K562 (cell line): ENCODE measurements at regions not wholly inside any gene's neighbourhood (a gene's known extent, or its start where the extent isn't known, plus 50 kb on each side); places are given as distances from the start of the nearest gene placed in this dataset.

ENCODE experiments used
- ATAC-seq: fragments of 200-7000 bp; cut with Tn5 transposase; 3 replicates; pipeline ENCODE4 v1.9.1; 2020; ENCODE audit warnings: moderate library complexity
- BruUV-seq: library from RNA; stranded (reverse); fragments of 400-500 nt; replicated peaks from 2 replicates; lab custom pipeline; 2021; lab: Mats Ljungman, UMichigan
- CTCF ChIA-PET: fragments of 300-600 bp; formaldehyde crosslinking; extraction: SDS; loops from one replicate; lab custom pipeline; 2021; ENCODE audit warnings: low intra/inter-chr PET ratio; lab: Yijun Ruan, JAX
- POLR2A ChIA-PET: fragments of 300-600, 350-650 bp; sonication (Branson Sonifier 250); formaldehyde crosslinking; extraction: SDS; loops from one replicate; lab custom pipeline; 2021; ENCODE audit warnings: antibody characterized with exemption, inconsistent platforms; lab: Yijun Ruan, JAX
- DNase-seq, 4 experiments: peaks; one replicate each; pipeline versions ENCODE4 v3.0.0 to v3.0.0-alpha.2; 2011 to 2018; ENCODE audit warnings: low spot score in 3 of 4, mixed read lengths in 3 of 4; ENCODE audit errors: extremely low read depth in 1 of 4
- FAIRE-seq: peaks from 2 replicates; lab custom pipeline; 2011; peaks lifted over from hg19 to GRCh38; lab: Jason Lieb, UNC
- H2AFZ ChIP-seq: 2 replicates; pipeline ENCODE4 v1.6.0; 2011; ENCODE audit warnings: low read depth, low read length, control low read depth, inconsistent platforms
- H3K27ac ChIP-seq: fragments of 200-600 bp; 3 replicates; pipeline ENCODE4 v1.8.0; 2011; ENCODE audit warnings: low read depth, mild to moderate bottlenecking, control low read depth, inconsistent platforms, low read length, moderate library complexity, mixed read lengths; ENCODE audit errors: extremely low read depth
- H3K27me3 ChIP-seq, 2 experiments: fragments of 300-600 bp in 1 of 2; 2 replicates in 1 of 2; 3 replicates in 1 of 2; pipeline versions ENCODE4 v1.6.0 to v1.8.0; 2011; ENCODE audit warnings: inconsistent platforms in 2 of 2, low read length in 2 of 2, mild to moderate bottlenecking in 1 of 2, mixed read lengths in 1 of 2, moderate library complexity in 1 of 2; ENCODE audit not compliant: control insufficient read depth in 2 of 2, insufficient read depth in 2 of 2
- H3K36me3 ChIP-seq: fragments of 300-600 bp; 3 replicates; pipeline ENCODE4 v1.8.0; 2011; ENCODE audit warnings: mild to moderate bottlenecking, low read length, inconsistent platforms; ENCODE audit not compliant: control insufficient read depth, insufficient read depth
- H3K4me1 ChIP-seq, 2 experiments: fragments of 200-600 bp in 1 of 2; replicated peaks in 1 of 2; 2 replicates in 1 of 2; 3 replicates in 1 of 2; pipeline versions ENCODE4 v1.5.1 to v1.8.0; 2011; ENCODE audit warnings: inconsistent platforms in 2 of 2, low read length in 2 of 2, mild to moderate bottlenecking in 1 of 2, mixed read lengths in 1 of 2, moderate library complexity in 1 of 2; ENCODE audit not compliant: control insufficient read depth in 2 of 2, insufficient read depth in 2 of 2
- H3K4me2 ChIP-seq: 2 replicates; pipeline ENCODE4 v1.6.1; 2011; ENCODE audit warnings: low read length, control low read depth, inconsistent platforms, mixed read lengths; ENCODE audit not compliant: insufficient read depth
- H3K4me3 ChIP-seq: fragments of 200-600 bp; sonication (generic), shearing (Covaris generic); 2 replicates; pipeline ENCODE4 v1.5.1; 2016; ENCODE audit warnings: control low read depth, inconsistent platforms
- H3K79me2 ChIP-seq: fragments of 200-600 bp; 3 replicates; pipeline ENCODE4 v1.8.0; 2011; ENCODE audit warnings: low read length, inconsistent platforms; ENCODE audit not compliant: control insufficient read depth, insufficient read depth
- H3K9ac ChIP-seq, 2 experiments: 2 replicates each; pipeline versions ENCODE4 v1.6.0 to v1.6.1; 2011; ENCODE audit warnings: low read depth in 2 of 2, low read length in 2 of 2, control low read depth in 1 of 2, inconsistent platforms in 1 of 2, mild to moderate bottlenecking in 1 of 2, mixed read lengths in 1 of 2; ENCODE audit not compliant: insufficient read depth in 1 of 2
- H3K9me1 ChIP-seq: one replicate; pipeline ENCODE4 v1.6.0; 2011; ENCODE audit warnings: inconsistent platforms, mild to moderate bottlenecking, low read length, moderate library complexity; ENCODE audit not compliant: control insufficient read depth, insufficient read depth
- H3K9me3 ChIP-seq: replicated peaks from 2 replicates; pipeline ENCODE4 v1.5.1; 2011; ENCODE audit warnings: low read depth, low read length, inconsistent platforms; ENCODE audit not compliant: control insufficient read depth, insufficient read depth
- H4K20me1 ChIP-seq: replicated peaks from 2 replicates; pipeline ENCODE4 v1.6.1; 2011; ENCODE audit warnings: low read length, inconsistent platforms, mixed read lengths; ENCODE audit not compliant: control insufficient read depth, insufficient read depth
- HEY1 ChIP-seq: fragments of 250-450 bp; sonication (Bioruptor Pico); IDR thresholded peaks from 2 replicates; pipeline ENCODE4 v1.5.0; 2020; ENCODE audit warnings: mild to moderate bottlenecking, moderate library complexity, borderline replicate concordance
- MEF2A ChIP-seq: IDR thresholded peaks from 2 replicates; pipeline ENCODE4 v1.6.1; 2011; ENCODE audit warnings: low read depth, mild to moderate bottlenecking, low read length, moderate library complexity; ENCODE audit not compliant: control insufficient read depth
- NFIC ChIP-seq: fragments of 450-650 bp; IDR thresholded peaks from 2 replicates; pipeline ENCODE4 v1.6.1; 2017; ENCODE audit warnings: mild to moderate bottlenecking, inconsistent platforms
- RHOXF2B ChIP-seq: fragments of 250-450 bp; sonication (Bioruptor Pico); conservative IDR thresholded peaks from 2 replicates; pipeline ENCODE4 v1.5.1; 2021
- THRB ChIP-seq: fragments of 450-650 bp; formaldehyde crosslinking; conservative IDR thresholded peaks from 2 replicates; pipeline ENCODE4 v1.4.0; 2022; ENCODE audit warnings: mild to moderate bottlenecking, missing genetic modification characterization
- WGBS: fragments of 100-300 bp; shearing (Covaris generic); methylation state at CpG from one replicate; pipeline ENCODE4 v1.1.6; 2016; ENCODE audit warnings: low coverage, mixed read lengths; ENCODE audit not compliant: insufficient coverage; ENCODE audit errors: missing lambda C conversion rate; 5-methylcytosine and 5-hydroxymethylcytosine counted together
- in situ Hi-C: fragments of 300-500 bp; cut with MboI; formaldehyde crosslinking; loops from 4 replicates; pipeline ENCODE4 v1.15.0; 2018; ENCODE audit warnings: inconsistent platforms, mixed read lengths
- intact Hi-C: fragments of 100-400 bp; cut with micrococcal nuclease; formaldehyde crosslinking; loops from 2 replicates; pipeline ENCODE4 v1.14.2; 2022

GRCh38 chr9:108078811-108079210, 589.2 kb upstream of the KLF4 start:
- Histone ChIP-seq H3K27ac (no peak overlapping the region), H3K79me2 (no peaks in the 10 kb centered on the region), H2AFZ (no peak overlapping the region), H4K20me1 (no peaks in the 10 kb centered on the region), H3K4me2 (no peak overlapping the region), H3K36me3 (no peaks in the 10 kb centered on the region), H3K27me3 (no peaks in the 10 kb centered on the region), H3K4me1 (no peaks in the 10 kb centered on the region; a peak in 1 of 5 replicates), H3K9ac (no peak overlapping the region), H3K9me1 (no peaks in the 10 kb centered on the region), H3K9me3 (no peaks in the 10 kb centered on the region), H3K4me3 (no peak overlapping the region)
- CTCF ChIA-PET: no interaction called here
- intact Hi-C loops (no loop called here), in situ Hi-C loops (no loop called here)
- TF ChIP-seq HEY1 (CRISPR knock-in tag) (no peak), RHOXF2B (no peak), MEF2A (no peak)
- ATAC-seq (no peak), DNase-seq (no peak), FAIRE-seq (no peak)
- BruUV-seq: no TSS peak
- POLR2A ChIA-PET: interaction anchor here (0.6 to 0.9 kb wide), 2 partner anchors 15 to 746 kb away, joined by 3 read pairs; no protein-coding TSS in a partner anchor
- 31% methylated on average over 2 of the region's 2 CpGs for WGBS

GRCh38 chr9:108078375-108078774, 588.8 kb upstream of the KLF4 start:
- TF ChIP-seq NFIC (0 out of 2 replicates have a peak, but pooled peaks have one; percentile 19), THRB (CRISPR knock-in tag) (no peak)
- BruUV-seq: no TSS peak
- Histone ChIP-seq H3K4me3 (no peak overlapping the region), H3K36me3 (no peaks in the 10 kb centered on the region), H3K9me1 (no peaks in the 10 kb centered on the region), H3K4me1 (no peaks in the 10 kb centered on the region; a peak in 1 of 5 replicates), H3K27ac (no peak overlapping the region), H2AFZ (no peak overlapping the region), H3K9ac (no peak overlapping the region), H4K20me1 (no peaks in the 10 kb centered on the region), H3K27me3 (no peaks in the 10 kb centered on the region), H3K79me2 (no peaks in the 10 kb centered on the region), H3K4me2 (no peak overlapping the region), H3K9me3 (no peaks in the 10 kb centered on the region)
- ChIA-PET POLR2A (interaction anchor here (0.6 to 0.9 kb wide), 2 partner anchors 15 to 747 kb away, joined by 3 read pairs; no protein-coding TSS in a partner anchor), CTCF (no interaction called here)
- DNase-seq: no peak
- WGBS: 57% methylated on average over 8 of the region's 8 CpGs
- ATAC-seq: no peak
- in situ Hi-C loops (no loop called here), intact Hi-C loops (no loop called here)
- no peak for FAIRE-seq
